ENCODE measurements at regions not wholly inside any gene's neighbourhood (a gene's known extent, or its start where the extent isn't known, plus 50 kb on each side); places are given as distances from the start of the nearest gene placed in this dataset.

- no peak for DNase-seq (ENCODE audit: low read depth, low spot score)
- H3K4me3 ChIP-seq (ENCODE audit: low read depth, low read length): no peak overlapping the region
- TF ChIP-seq CTCF (IDR thresholded peaks at IDR 0.05; ENCODE audit: low read depth, low read length): no peak
- in situ Hi-C loops (cut with HindIII; ENCODE audit: low sequenced_read_pairs): no loop called here
These were observed 217.8 kb downstream of the PTPRC start for GRCh38 chr1:198856601-198857000.

- H3K4me3 ChIP-seq (ENCODE audit: low read depth, low read length): no peak overlapping the region
- no peak for DNase-seq (ENCODE audit: low read depth, low spot score)
- in situ Hi-C loops (cut with HindIII; ENCODE audit: low sequenced_read_pairs): no loop called here
- TF ChIP-seq CTCF (IDR thresholded peaks at IDR 0.05; ENCODE audit: low read depth, low read length): no peak
These were observed 219.2 kb downstream of the PTPRC start for GRCh38 chr1:198858033-198858432.

GRCh38 chr1:198860371-198860770 lies 221.5 kb downstream of the PTPRC start:
- no peak for DNase-seq (ENCODE audit: low read depth, low spot score)
- no peak overlapping the region for H3K4me3 ChIP-seq (ENCODE audit: low read depth, low read length)
- in situ Hi-C loops (cut with HindIII; ENCODE audit: low sequenced_read_pairs): no loop called here
- TF ChIP-seq CTCF (IDR thresholded peaks at IDR 0.05; ENCODE audit: low read depth, low read length): no peak

- H3K4me3 ChIP-seq (ENCODE audit: low read depth, low read length): no peak overlapping the region
- no peak for DNase-seq (ENCODE audit: low read depth, low spot score)
- TF ChIP-seq CTCF (IDR thresholded peaks at IDR 0.05; ENCODE audit: low read depth, low read length): no peak
- in situ Hi-C loops (cut with HindIII; ENCODE audit: low sequenced_read_pairs): no loop called here
These were observed 222.8 kb downstream of the PTPRC start for GRCh38 chr1:198861636-198862035.

- H3K4me3 ChIP-seq (ENCODE audit: low read depth, low read length): no peak overlapping the region
- in situ Hi-C loops (cut with HindIII; ENCODE audit: low sequenced_read_pairs): no loop called here
- TF ChIP-seq CTCF (IDR thresholded peaks at IDR 0.05; ENCODE audit: low read depth, low read length): no peak
- no peak for DNase-seq (ENCODE audit: low read depth, low spot score)
These were observed 225.9 kb downstream of the PTPRC start for GRCh38 chr1:198864695-198865094.

- TF ChIP-seq CTCF (IDR thresholded peaks at IDR 0.05; ENCODE audit: low read depth, low read length): no peak
- no peak for DNase-seq (ENCODE audit: low read depth, low spot score)
- no peak overlapping the region for H3K4me3 ChIP-seq (ENCODE audit: low read depth, low read length)
- in situ Hi-C loops (cut with HindIII; ENCODE audit: low sequenced_read_pairs): no loop called here
These were observed 226.5 kb downstream of the PTPRC start for GRCh38 chr1:198865319-198865718.

- in situ Hi-C loops (cut with HindIII; ENCODE audit: low sequenced_read_pairs): no loop called here
- TF ChIP-seq CTCF (IDR thresholded peaks at IDR 0.05; ENCODE audit: low read depth, low read length): no peak
- H3K4me3 ChIP-seq (ENCODE audit: low read depth, low read length): no peak overlapping the region
- DNase-seq (ENCODE audit: low read depth, low spot score): no peak
These were observed 228.3 kb downstream of the PTPRC start for GRCh38 chr1:198867182-198867581.
